ENCODE measurements at regions not wholly inside any gene's neighbourhood (a gene's known extent, or its start where the extent isn't known, plus 50 kb on each side); places are given as distances from the start of the nearest gene placed in this dataset.

DNA sequence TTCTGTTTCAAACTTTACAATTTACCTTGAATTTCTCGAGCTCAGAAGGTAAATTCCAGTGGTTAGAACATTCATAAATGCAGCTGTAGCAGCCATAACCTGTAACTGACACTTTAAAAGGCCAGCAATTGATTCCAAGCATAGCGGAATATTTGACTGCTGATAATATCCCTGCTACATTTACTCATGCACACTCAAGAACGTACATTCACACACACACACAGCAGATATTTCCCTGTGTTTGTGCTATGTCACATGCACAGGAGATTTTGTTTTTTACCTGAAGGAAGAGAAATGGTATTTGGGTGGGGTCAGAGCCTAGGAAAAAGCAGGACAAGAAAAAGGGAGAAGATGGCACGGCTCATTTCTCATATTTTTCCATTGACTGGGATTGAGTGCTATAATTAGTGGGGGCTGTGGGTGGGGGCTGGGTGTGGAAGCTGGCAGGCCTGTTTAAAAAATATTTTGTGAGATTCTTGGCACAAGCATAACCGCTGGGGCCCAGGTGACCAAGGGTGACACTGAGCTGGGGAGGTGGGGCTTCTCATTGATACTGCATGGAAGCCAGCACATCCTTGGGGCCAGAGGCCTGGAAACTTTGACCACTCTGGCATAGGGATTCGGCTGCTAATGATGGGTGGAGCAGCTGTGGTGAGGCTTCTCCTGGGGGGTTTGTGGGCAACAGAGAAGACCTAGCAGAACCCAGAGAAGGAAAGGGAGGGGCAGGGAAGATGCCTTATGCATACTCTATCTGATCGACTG, 88.9 kb upstream of the TPRG1 start:
- Histone ChIP-seq H3K27ac (no peak overlapping the region), H3K4me3 (replicated peaks in 1 of 3) (no peak overlapping the region), H3K9me3 (no peaks in the 10 kb centered on the region), H3K27me3 (no peaks in the 10 kb centered on the region), H3K36me3 (no peaks in the 10 kb centered on the region), H3K4me1 (no peaks in the 10 kb centered on the region)
- no peak for DNase-seq
- intact Hi-C loops (cut with DNase I), result no loop called here
- 83 to 90% methylated on average over 7 of the region's 7 CpGs for WGBS, 2 donors
- TF ChIP-seq POLR2A (IDR thresholded peaks at IDR 0.05) (no peak), CTCF (IDR thresholded peaks at IDR 0.05) (no peak)

GRCh38 chr3:189084620-189085019, 87.2 kb upstream of the TPRG1 start:
- intact Hi-C loops (cut with DNase I), result no loop called here
- H3K27me3 ChIP-seq, result no peaks in the 10 kb centered on the region
- H3K9me3 ChIP-seq, result no peaks in the 10 kb centered on the region
- H3K4me1 ChIP-seq, result peaks cover 3 to 5% of the 10 kb centered on the region in 2 donors
- no peak overlapping the region for H3K4me3 ChIP-seq (replicated peaks in 1 of 3)
- no peak for DNase-seq
- no peak overlapping the region for H3K27ac ChIP-seq
- WGBS, 2 donors, result 90 to 93% methylated on average over 4 of the region's 4 CpGs
- TF ChIP-seq POLR2A (IDR thresholded peaks at IDR 0.05), result no peak
- TF ChIP-seq CTCF (IDR thresholded peaks at IDR 0.05), result no peak
- H3K36me3 ChIP-seq, result no peaks in the 10 kb centered on the region

DNA sequence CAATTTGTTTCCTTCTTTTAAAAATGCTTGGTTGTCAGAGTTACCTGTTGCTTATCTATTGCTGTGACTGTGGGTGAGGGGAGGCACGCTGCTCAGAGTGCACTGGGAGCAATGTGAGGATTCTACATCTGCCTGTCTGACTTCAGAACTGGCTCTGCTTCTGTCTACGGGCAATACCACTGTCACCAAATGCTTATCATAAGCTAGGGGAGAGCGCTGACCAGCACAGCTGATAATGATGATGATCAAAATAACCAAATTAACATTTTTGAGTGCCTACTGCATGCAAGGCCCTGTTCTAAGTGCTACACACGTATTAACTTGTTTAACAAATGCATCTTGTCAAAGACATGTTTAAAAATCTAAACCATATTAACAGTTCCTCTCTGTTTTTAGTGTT, 79.2 kb upstream of the TPRG1 start:
- no peak for DNase-seq
- Histone ChIP-seq H3K4me1 (peaks cover 3 to 16% of the 10 kb centered on the region in 2 donors), H3K27ac (no peak overlapping the region), H3K27me3 (no peaks in the 10 kb centered on the region), H3K9me3 (no peaks in the 10 kb centered on the region), H3K4me3 (replicated peaks in 1 of 3) (no peak overlapping the region), H3K36me3 (no peaks in the 10 kb centered on the region)
- TF ChIP-seq POLR2A (IDR thresholded peaks at IDR 0.05) (no peak), CTCF (IDR thresholded peaks at IDR 0.05) (no peak)
- 86 to 90% methylated on average over 4 of the region's 4 CpGs for WGBS, 2 donors
- intact Hi-C loops (cut with DNase I), result no loop called here

GRCh38 chr3:189094539-189094938, 77.2 kb upstream of the TPRG1 start:
- no peak overlapping the region for H3K27ac ChIP-seq
- no peaks in the 10 kb centered on the region for H3K36me3 ChIP-seq
- 94 to 96% methylated on average over 6 of the region's 6 CpGs for WGBS, 2 donors
- H3K27me3 ChIP-seq, result no peaks in the 10 kb centered on the region
- no peak for TF ChIP-seq POLR2A (IDR thresholded peaks at IDR 0.05)
- TF ChIP-seq CTCF (IDR thresholded peaks at IDR 0.05), result no peak
- peaks cover 0 to 17% of the 10 kb centered on the region in 2 donors for H3K4me1 ChIP-seq
- no peak overlapping the region for H3K4me3 ChIP-seq (replicated peaks in 1 of 3)
- intact Hi-C loops (cut with DNase I), result no loop called here
- no peaks in the 10 kb centered on the region for H3K9me3 ChIP-seq
- no peak for DNase-seq

DNA sequence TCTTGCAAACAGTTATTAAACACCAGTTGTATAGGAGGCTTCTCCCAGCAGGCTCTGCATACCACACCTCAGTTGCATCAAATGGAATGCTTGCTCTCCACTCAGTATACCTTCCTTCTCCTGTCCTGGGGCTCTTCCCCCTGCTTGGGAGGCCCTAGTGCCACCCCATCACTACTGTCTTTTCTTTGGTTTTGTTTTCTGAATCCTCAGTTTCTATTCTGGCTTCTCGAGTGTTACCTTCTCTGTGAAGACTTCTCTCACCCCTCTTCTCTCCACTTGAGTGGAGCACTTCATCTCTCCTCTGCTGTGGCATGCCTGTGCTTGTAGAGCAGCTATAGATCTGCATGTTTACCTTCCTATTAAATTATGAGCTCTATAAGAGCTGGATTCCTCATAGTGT, 75.7 kb upstream of the TPRG1 start:
- Histone ChIP-seq H3K4me3 (replicated peaks in 1 of 3) (no peak overlapping the region), H3K4me1 (peaks cover 0 to 22% of the 10 kb centered on the region in 2 donors), H3K27me3 (no peaks in the 10 kb centered on the region), H3K9me3 (no peaks in the 10 kb centered on the region), H3K27ac (no peak overlapping the region), H3K36me3 (no peaks in the 10 kb centered on the region)
- 39 to 45% methylated on average over 1 of the region's 1 CpG for WGBS, 2 donors
- DNase-seq, result peak in 1 of 2 donors; percentile 8
- intact Hi-C loops (cut with DNase I), result no loop called here
- TF ChIP-seq CTCF (IDR thresholded peaks at IDR 0.05), result no peak
- TF ChIP-seq POLR2A (IDR thresholded peaks at IDR 0.05), result no peak
